Nephron (organoid): ENCODE measurements at regions not wholly inside any gene's neighbourhood (a gene's known extent, or its start where the extent isn't known, plus 50 kb on each side); places are given as distances from the start of the nearest gene placed in this dataset.

Experiments used
- H3K27ac Mint-ChIP-seq, 3 experiments: 2 replicates each; pipeline ENCODE4 v1.8.0; 2020; ENCODE audit warnings: mixed read lengths in 3 of 3, mild to moderate bottlenecking in 2 of 3, moderate library complexity in 1 of 3
- H3K27me3 Mint-ChIP-seq: 2 replicates; pipeline ENCODE4 v1.8.0; 2021; ENCODE audit warnings: low read depth, mild to moderate bottlenecking, moderate library complexity, mixed read lengths
- H3K36me3 Mint-ChIP-seq: 2 replicates; pipeline ENCODE4 v1.8.0; 2020; ENCODE audit warnings: low read depth, mixed read lengths
- H3K4me1 Mint-ChIP-seq: 2 replicates; pipeline ENCODE4 v1.8.0; 2020; ENCODE audit warnings: mixed read lengths
- H3K4me3 Mint-ChIP-seq, 3 experiments: 2 replicates each; pipeline ENCODE4 v1.8.0; 2020; ENCODE audit warnings: mild to moderate bottlenecking in 3 of 3, mixed read lengths in 3 of 3, moderate library complexity in 2 of 3
- H3K9me3 Mint-ChIP-seq: 2 replicates; pipeline ENCODE4 v1.8.0; 2020; ENCODE audit warnings: mixed read lengths
- CTCF ChIP-seq, 3 experiments: fragments of 200-600 bp; sonication (generic); IDR thresholded peaks; one replicate each; pipeline ENCODE4 v1.5.0; 2021; ENCODE audit warnings: antibody characterized with exemption in 3 of 3; ENCODE audit not compliant: unreplicated experiment in 3 of 3

- H3K4me3 Mint-ChIP-seq: no peak overlapping the region
- H3K27me3 Mint-ChIP-seq: no peaks in the 10 kb centered on the region
- H3K27ac Mint-ChIP-seq: no peak overlapping the region
- H3K36me3 Mint-ChIP-seq: no peaks in the 10 kb centered on the region
- H3K4me1 Mint-ChIP-seq: peaks cover 5% of the 10 kb centered on the region
- peaks cover 10% of the 10 kb centered on the region for H3K9me3 Mint-ChIP-seq
- TF ChIP-seq CTCF (IDR thresholded peaks at IDR 0.05; ENCODE audit: unreplicated experiment in 3 of 3): no peak
Observed at GRCh38 chr3:102225005-102225404, 209.8 kb upstream of the ZPLD1 start.

- no peaks in the 10 kb centered on the region for H3K36me3 Mint-ChIP-seq
- H3K9me3 Mint-ChIP-seq: peaks cover 9% of the 10 kb centered on the region
- no peak overlapping the region for H3K4me3 Mint-ChIP-seq
- peaks cover 5% of the 10 kb centered on the region for H3K4me1 Mint-ChIP-seq
- peak; percentile 56 to 69 (median 67) for TF ChIP-seq CTCF (IDR thresholded peaks at IDR 0.05; ENCODE audit: unreplicated experiment in 3 of 3)
- H3K27ac Mint-ChIP-seq: no peak overlapping the region
- no peaks in the 10 kb centered on the region for H3K27me3 Mint-ChIP-seq
Observed at GRCh38 chr3:102225407-102226132, 209.2 kb upstream of the ZPLD1 start.

- TF ChIP-seq CTCF (IDR thresholded peaks at IDR 0.05; ENCODE audit: unreplicated experiment in 3 of 3): no peak
- no peaks in the 10 kb centered on the region for H3K27me3 Mint-ChIP-seq
- no peak overlapping the region for H3K4me3 Mint-ChIP-seq
- H3K4me1 Mint-ChIP-seq: peaks cover 5% of the 10 kb centered on the region
- no peak overlapping the region for H3K27ac Mint-ChIP-seq
- H3K9me3 Mint-ChIP-seq: peaks cover 4% of the 10 kb centered on the region
- H3K36me3 Mint-ChIP-seq: no peaks in the 10 kb centered on the region
Observed at GRCh38 chr3:102226463-102226862, 208.4 kb upstream of the ZPLD1 start.

- H3K36me3 Mint-ChIP-seq: no peaks in the 10 kb centered on the region
- H3K4me1 Mint-ChIP-seq: peaks cover 12% of the 10 kb centered on the region
- H3K27me3 Mint-ChIP-seq: no peaks in the 10 kb centered on the region
- H3K27ac Mint-ChIP-seq: no peak overlapping the region
- peak; percentile 88 to 95 (median 91) for TF ChIP-seq CTCF (IDR thresholded peaks at IDR 0.05; ENCODE audit: unreplicated experiment in 3 of 3)
- H3K9me3 Mint-ChIP-seq: no peaks in the 10 kb centered on the region
- no peak overlapping the region for H3K4me3 Mint-ChIP-seq
Observed at GRCh38 chr3:102229062-102229655, 205.7 kb upstream of the ZPLD1 start.

- Mint-ChIP-seq H3K36me3 (no peaks in the 10 kb centered on the region), H3K4me1 (peaks cover 18% of the 10 kb centered on the region), H3K9me3 (no peaks in the 10 kb centered on the region), H3K27me3 (no peaks in the 10 kb centered on the region), H3K4me3 (no peak overlapping the region), H3K27ac (no peak overlapping the region)
- no peak for TF ChIP-seq CTCF (IDR thresholded peaks at IDR 0.05; ENCODE audit: unreplicated experiment in 3 of 3)
Observed at GRCh38 chr3:102230057-102230456, 204.8 kb upstream of the ZPLD1 start.

- H3K27ac Mint-ChIP-seq: peak overlapping the region; percentile 40 to 90 (median 50)
- peaks cover 3% of the 10 kb centered on the region for H3K27me3 Mint-ChIP-seq
- peaks cover 27% of the 10 kb centered on the region for H3K4me1 Mint-ChIP-seq
- no peaks in the 10 kb centered on the region for H3K36me3 Mint-ChIP-seq
- H3K4me3 Mint-ChIP-seq: no peak overlapping the region
- no peak for TF ChIP-seq CTCF (IDR thresholded peaks at IDR 0.05; ENCODE audit: unreplicated experiment in 3 of 3)
- H3K9me3 Mint-ChIP-seq: no peaks in the 10 kb centered on the region
Observed at GRCh38 chr3:102233881-102234280, 200.9 kb upstream of the ZPLD1 start.
